ENCODE measurements at regions not wholly inside any gene's neighbourhood (a gene's known extent, or its start where the extent isn't known, plus 50 kb on each side); places are given as distances from the start of the nearest gene placed in this dataset.

DNA sequence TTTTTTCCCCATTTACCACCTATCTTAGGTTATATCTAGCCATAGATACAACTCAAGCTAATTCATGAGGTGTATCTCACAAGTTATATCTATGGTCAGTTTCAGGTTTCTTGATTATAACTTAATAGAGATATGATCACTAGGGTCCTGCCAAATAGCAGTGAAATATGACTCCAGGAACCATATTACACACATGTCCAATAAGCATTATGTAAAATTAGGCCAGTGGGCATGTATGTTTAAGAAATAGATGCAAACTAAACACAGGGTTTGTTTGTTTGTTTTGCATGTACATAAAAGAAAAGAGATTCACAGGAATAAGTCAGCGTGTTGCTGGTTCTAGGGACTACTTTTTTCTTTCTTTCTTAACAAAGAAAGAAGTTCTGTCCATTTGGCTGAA, 112.5 kb upstream of the ST6GALNAC5 start:
- CTCF ChIA-PET = no interaction called here
- ATAC-seq = no peak

More for the DNA sequence above, 112.5 kb upstream of the ST6GALNAC5 start:
- Histone ChIP-seq H3K4me1 (ENCODE audit: control insufficient read depth in 1 of 2, insufficient read depth in 2 of 2, low read length in 2 of 2) (no peaks in the 10 kb centered on the region), H3K9me3 (ENCODE audit: control insufficient read depth in 1 of 2, insufficient read depth in 1 of 2, low read depth in 1 of 2, low read length in 2 of 2) (no peaks in the 10 kb centered on the region), H4K20me1 (ENCODE audit: insufficient read depth) (no peaks in the 10 kb centered on the region), H3K4me2 (ENCODE audit: low read length) (no peak overlapping the region), H3K9me2 (ENCODE audit: insufficient read depth) (no peaks in the 10 kb centered on the region), H3K27ac (ENCODE audit: low read depth, low read length) (no peak overlapping the region), H3K9ac (ENCODE audit: low read length) (no peak overlapping the region), H3K27me3 (ENCODE audit: insufficient read depth, low read length) (no peaks in the 10 kb centered on the region), H2AFZ (ENCODE audit: low read depth, low read length, poor library complexity, severe bottlenecking) (no peak overlapping the region), H3K36me3 (ENCODE audit: control insufficient read depth in 1 of 2, insufficient read depth in 2 of 2, low read length in 2 of 2) (no peaks in the 10 kb centered on the region), H3K79me2 (ENCODE audit: insufficient read depth, low read length) (no peaks in the 10 kb centered on the region), H3K4me3 (replicated peaks in 1 of 2; ENCODE audit: low read depth in 1 of 2, low read length in 2 of 2) (no peak overlapping the region)
- intact Hi-C loops (cut with micrococcal nuclease) = no loop called here
- BruUV-seq (replicated peaks) = no TSS peak
- TF ChIP-seq EGR1 (IDR thresholded peaks at IDR 0.05; ENCODE audit: low read depth) (no peak), EZH2phosphoT487 (IDR thresholded peaks at IDR 0.05; ENCODE audit: borderline replicate concordance) (no peak), MAX (IDR thresholded peaks at IDR 0.05) (no peak), POLR2A (IDR thresholded peaks at IDR 0.05; ENCODE audit: borderline replicate concordance, extremely low read depth, insufficient read depth, insufficient read length) (no peak), REST (IDR thresholded peaks at IDR 0.05; ENCODE audit: low read depth) (no peak), SP1 (IDR thresholded peaks at IDR 0.05; ENCODE audit: low read depth) (no peak), TCF7L2 (IDR thresholded peaks at IDR 0.05; ENCODE audit: borderline replicate concordance, extremely low read depth, insufficient read depth, insufficient read length) (no peak), FOSL1 (IDR thresholded peaks at IDR 0.05; ENCODE audit: low read depth) (no peak), EZH2 (IDR thresholded peaks at IDR 0.05) (no peak), ELF1 (IDR thresholded peaks at IDR 0.05; ENCODE audit: borderline replicate concordance, low read depth) (no peak), SIN3A (IDR thresholded peaks at IDR 0.05; ENCODE audit: low read depth) (no peak), YY1 (IDR thresholded peaks at IDR 0.05; ENCODE audit: extremely low read depth, insufficient replicate concordance, low read depth, low read length) (no peak), SRF (IDR thresholded peaks at IDR 0.05; ENCODE audit: low read depth) (no peak), ZNF274 (IDR thresholded peaks at IDR 0.05; ENCODE audit: low read depth, low read length) (no peak), ATF3 (IDR thresholded peaks at IDR 0.05) (no peak), CEBPB (IDR thresholded peaks at IDR 0.05; ENCODE audit: low read depth) (no peak), RAD21 (IDR thresholded peaks at IDR 0.05; ENCODE audit: low read depth) (no peak)
- TF ChIP-seq, protein P1, sequence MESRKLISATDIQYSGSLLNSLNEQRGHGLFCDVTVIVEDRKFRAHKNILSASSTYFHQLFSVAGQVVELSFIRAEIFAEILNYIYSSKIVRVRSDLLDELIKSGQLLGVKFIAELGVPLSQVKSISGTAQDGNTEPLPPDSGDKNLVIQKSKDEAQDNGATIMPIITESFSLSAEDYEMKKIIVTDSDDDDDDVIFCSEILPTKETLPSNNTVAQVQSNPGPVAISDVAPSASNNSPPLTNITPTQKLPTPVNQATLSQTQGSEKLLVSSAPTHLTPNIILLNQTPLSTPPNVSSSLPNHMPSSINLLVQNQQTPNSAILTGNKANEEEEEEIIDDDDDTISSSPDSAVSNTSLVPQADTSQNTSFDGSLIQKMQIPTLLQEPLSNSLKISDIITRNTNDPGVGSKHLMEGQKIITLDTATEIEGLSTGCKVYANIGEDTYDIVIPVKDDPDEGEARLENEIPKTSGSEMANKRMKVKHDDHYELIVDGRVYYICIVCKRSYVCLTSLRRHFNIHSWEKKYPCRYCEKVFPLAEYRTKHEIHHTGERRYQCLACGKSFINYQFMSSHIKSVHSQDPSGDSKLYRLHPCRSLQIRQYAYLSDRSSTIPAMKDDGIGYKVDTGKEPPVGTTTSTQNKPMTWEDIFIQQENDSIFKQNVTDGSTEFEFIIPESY (IDR thresholded peaks at IDR 0.05; ENCODE audit: extremely low read depth, insufficient replicate concordance, low read length) = no peak
- RAD21 ChIA-PET (ENCODE audit: low non-redundant PET in 1 of 2, low total read pairs in 2 of 2, uncharacterized antibody in 2 of 2, unreplicated experiment in 2 of 2) = no interaction called here
- DNase-seq (ENCODE audit: low read depth, low spot score) = no peak
- POLR2A ChIA-PET = no interaction called here

All from HCT116 (cell line).